Medulla oblongata (tissue), 1 donor: ENCODE measurements at regions not wholly inside any gene's neighbourhood (a gene's known extent, or its start where the extent isn't known, plus 50 kb on each side); places are given as distances from the start of the nearest gene placed in this dataset.

Source experiments
- DNase-seq: peaks from one replicate; pipeline ENCODE4 v3.0.0-alpha.2; 2015; ENCODE audit errors: extremely low spot score

DNA sequence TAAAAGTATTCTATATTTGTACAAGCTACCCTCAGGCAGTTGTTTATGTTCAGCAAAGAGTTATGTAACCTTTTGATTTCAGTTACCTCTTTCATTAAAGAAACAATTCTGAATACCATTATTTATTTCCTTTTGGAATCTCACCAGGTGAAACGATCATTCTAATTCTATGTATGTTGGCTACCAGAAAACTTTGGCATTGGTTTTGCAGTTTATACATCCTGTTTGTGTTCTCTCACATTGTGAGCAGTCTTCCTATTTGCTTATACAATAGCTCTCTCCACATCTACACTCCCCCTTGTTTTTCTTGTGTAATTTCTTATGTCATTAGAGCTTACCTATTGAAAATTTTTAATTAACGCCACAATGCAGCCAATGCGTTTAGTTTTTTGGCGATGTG is 276.0 kb upstream of the MPDZ start:
- DNase-seq = no peak

DNA sequence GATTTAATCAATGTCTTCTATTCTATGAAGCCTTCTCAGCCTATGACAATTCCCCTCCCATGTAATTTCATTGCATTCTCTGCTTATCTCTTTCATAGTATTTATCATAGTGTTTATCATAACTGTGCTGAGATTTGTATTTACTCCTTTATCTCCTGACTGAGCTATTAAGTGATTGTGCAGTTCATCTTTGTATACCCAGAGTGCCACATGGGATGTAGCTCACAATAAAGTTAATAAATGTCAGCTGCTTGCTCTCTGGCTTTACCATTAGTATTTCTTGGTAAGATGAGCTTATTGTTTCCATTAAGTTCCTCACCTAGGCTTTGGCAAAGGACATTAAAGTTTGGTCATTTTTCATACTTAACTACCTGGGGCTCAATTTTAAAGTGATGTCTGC is 275.1 kb upstream of the MPDZ start:
- DNase-seq = no peak

DNA sequence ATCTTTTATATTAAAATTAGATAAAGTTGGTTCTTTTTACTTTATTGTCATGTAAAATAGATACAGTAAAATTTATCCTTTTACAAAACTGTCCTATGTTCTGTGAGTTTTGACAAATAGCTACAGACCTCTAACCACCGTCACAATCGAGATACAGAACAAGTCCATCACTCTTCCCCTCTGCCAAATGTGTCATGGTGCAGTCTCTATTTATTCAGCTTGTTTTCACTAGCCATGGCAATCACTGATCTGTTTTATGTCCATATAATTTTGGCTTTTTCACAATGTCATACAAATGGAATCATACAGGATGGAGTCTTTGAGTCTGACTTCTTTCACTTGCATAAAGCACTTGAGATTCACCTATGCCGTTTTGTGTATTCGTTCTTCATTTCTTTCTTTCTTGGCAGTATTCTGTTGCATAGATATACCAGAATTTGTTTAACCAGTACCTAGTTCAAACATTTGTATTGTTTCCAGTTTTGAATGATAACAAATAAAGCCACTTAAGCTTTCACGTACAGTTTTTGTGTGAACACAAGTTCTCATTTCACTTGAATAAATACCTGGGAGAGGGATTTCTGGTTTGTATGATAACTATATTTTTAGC is 273.2 kb upstream of the MPDZ start:
- DNase-seq = no peak

DNA sequence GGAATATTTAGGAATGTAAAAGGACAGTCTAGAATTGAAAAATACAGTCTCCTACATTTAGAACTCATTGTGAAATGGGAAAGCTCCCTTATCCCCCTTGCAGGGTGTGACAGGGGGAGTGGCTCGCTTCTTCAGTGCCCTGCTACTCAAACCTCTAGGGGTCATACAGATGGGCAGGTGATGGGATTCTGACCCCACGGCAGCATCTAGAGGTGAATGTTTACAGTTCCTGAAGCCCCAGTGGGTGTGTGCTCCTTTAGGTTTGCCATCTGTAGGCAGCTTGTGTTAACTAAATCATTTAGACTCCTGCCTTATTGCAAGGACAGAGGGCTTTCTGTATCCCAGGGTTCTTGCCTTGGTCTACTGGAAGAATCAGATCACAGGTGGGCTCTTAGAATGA is 271.0 kb upstream of the MPDZ start:
- DNase-seq = no peak

DNA sequence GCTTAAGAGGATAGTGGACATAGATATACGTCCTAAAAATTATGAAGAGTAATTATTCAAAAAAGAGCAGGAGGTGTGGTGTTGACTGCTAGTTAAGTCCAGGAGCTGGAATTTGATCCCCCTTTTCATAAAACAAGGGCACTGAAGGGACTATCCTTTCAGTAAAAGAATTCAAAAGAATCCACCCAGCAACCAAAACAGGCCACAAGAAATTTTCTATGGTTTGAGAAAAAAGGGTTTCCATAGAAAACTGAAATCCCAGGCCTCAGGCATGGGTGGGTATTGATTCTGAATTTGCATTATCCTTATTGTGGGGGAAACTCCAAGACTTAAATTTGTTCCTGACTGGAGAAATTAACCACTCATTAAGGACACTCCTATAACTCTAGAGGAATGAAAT is 269.0 kb upstream of the MPDZ start:
- no peak for DNase-seq

DNA sequence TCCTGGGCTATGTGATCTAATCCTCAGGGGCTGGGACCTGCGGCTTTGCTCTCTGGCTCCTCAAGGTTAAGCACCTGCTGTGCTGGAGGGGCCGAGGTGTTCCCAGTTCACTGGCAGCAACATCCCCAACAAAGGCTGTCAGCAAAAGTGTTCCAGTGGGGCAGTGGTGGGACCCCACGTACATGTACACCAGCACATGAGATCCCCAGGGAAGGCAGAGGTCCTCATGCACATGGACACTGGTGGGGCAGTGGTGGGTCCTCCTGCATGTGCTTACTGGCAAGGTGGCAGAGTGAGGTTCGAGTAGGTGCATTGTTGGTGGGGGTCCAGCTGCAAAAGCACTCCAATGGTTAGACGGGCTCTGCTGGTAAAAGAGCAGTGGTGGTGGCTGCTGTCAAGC is 255.6 kb upstream of the MPDZ start:
- DNase-seq = no peak

DNA sequence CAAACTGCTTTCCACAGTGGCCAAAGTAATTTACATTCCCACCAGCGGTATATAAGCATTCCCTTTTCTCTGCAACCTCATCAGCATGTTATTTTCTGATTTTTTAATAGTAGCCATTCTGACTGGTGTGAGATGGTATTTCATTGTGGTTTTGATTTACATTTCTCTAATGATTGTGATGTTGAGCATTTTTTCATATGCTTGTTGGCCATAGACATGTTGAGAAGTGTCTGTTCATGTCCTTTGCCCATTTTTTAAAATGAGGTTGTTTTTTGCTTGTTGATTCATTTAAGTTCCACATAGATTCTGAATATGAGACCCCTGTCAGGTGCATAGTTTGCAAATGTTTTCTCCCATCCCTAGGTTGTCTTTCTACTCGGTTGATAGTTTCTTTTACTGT is 254.5 kb upstream of the MPDZ start:
- DNase-seq = no peak

DNA sequence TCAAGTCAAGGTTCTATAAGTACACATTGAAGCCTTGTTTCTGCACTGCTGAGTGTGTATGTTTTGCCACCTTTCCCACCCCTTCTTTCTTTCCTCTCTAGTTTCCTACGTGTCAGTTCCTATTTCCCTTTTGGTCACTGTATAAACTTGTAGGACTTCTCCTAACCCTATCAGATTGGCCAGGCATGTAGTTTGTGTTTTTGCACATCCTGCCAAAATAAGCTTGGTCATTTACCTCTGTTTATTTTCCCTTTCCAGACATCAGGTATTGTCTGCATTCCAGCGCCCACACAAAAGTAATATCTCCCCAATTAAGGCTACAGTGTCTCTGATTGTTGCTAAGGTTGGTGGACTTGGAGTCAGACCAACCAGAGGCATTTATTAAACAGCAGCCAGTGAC is 252.9 kb upstream of the MPDZ start:
- no peak for DNase-seq

DNA sequence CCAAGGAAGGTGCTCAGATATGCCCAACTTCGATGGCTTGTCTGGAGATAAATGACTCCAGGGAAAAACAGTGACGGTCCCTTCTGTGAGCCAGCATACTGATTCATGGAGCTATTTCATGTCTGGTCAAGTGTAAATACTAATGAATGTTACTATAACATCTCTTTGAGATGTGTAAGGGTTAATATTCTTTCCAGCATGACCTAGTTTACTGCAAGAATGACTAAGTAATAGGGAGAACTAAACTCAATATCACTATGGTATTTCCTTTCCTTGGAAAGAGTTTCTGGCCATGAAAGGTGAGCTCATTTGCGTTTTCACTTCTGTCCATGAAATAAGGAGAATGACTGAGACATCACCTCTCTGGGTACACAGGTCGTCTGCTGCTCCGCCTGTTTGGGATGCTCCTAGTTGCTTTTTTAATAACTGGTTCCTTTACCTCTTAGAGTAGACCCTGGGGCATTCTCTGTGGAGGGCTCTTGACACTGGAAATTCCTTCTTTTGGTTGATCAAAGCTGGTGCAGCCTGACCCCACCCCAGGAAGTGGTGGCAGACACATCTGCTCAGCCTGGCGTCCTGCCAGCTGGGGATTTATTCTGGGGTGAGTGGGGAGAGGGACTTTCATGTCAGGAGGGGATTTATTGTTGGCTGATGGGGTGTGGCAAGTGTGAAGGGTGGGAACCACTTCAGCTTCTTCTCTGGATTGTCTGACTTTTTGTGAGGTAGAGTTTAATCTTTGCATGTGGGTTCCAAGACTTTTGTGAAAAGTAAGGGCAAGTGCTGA is 250.0 kb upstream of the MPDZ start:
- no peak for DNase-seq

DNA sequence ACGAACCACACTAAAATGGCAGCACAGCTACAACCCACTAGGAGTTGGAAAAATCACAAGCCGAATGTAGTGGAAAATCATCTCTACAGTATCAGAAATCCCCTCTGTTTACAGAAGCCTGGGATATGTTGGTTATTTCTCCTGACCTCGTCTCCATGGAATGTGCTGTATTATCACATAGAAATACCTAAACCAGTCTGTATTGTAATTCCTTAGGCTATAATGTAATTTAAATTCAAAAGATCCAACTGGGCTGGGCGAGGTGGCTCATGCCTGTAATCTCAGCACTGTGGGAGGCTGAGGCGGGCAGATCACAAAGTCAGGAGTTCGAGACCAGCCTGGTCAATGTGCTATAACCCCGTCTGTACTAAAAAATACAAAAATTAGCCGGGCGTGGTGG is 244.8 kb upstream of the MPDZ start:
- DNase-seq = no peak

DNA sequence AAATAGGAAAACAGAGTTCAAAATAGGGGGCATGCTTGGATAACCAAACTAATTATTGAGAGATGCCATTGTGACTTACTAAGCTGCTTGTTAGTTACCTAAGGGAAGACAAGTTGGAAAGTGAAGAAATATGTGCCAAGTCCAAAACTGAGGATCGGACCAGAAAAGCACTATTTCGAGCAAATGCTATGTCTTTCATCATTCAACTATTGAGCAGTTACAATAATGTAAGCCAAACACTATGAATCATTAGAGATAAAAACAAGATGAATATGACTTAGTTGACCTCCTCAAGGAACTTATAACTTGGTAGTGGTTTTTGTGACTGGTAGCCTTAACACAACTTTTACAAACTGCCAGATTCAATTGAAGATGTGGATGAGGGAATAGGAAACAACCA is 240.6 kb upstream of the MPDZ start:
- DNase-seq = no peak

DNA sequence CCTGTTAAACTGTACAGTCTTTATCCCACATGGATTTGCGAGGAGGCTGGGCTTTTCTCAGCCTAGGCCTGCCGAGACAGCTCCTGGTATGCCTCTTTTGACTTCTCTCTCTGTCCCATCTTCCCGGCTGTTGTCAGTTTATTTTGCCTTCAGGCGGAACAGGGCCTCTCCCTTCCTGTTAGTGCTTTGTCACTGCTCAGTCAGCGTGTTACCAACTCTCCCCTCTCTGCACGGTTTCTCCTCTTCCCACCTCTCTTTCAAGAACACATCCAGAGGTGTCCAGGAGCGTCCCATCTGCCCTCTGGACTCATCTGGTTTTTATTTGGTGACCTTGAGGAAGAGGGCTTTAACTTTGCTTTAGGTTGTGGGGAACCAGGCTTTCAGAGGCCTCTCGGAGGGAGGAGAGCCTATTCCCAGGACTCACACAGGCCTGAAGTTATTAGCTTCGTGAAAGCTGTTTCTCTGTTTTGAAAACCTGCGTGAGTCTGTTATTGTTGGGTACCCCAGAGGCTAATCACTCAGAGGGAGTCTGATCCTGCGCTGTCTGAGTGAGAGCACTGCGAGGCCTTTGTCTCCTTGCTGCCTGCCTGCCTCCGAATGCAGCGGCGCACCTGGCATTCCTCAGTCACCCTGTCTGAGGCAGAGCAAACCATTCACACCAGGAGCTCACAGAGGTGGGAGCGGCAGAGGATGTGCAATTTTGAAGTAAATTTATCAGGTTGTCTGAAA is 234.4 kb upstream of the MPDZ start:
- no peak for DNase-seq

DNA sequence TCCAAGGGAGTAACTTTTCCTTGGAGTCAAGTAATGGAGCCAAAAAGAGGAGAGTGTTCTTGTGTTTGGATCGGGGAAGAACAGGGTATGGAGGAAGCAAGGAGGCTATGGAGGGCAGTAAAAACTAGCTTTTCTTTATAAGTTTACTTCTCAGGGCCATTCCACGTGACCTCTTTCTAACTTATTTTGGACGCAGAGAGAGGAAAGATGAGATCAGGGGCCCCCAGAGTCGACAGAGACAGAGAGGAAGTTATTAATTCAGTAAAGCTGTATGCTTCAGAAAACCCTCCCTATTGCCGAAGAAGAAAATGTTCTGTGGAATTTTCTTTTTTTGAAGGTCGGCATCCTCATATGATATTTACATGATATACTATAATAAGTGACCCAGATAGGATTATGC is 233.8 kb upstream of the MPDZ start:
- no peak for DNase-seq

DNA sequence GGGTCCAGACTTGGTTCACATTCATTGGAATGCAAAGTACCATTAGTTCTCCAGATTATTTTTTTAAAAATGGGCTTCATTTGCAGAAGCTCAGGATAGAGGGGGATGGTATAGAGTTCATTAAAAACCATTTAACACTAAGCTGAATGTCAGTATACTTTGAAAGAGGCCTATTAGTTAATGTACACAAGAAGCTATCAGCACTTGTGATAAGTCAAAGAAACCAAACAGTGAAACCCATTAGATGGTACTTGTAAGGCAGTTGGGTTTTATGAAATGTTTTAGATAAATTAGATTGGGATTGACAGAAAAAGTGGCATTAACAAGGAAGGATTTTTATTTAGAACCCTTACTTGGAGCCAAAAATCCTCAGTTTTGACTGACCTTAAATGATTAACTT is 229.2 kb upstream of the MPDZ start:
- no peak for DNase-seq

DNA sequence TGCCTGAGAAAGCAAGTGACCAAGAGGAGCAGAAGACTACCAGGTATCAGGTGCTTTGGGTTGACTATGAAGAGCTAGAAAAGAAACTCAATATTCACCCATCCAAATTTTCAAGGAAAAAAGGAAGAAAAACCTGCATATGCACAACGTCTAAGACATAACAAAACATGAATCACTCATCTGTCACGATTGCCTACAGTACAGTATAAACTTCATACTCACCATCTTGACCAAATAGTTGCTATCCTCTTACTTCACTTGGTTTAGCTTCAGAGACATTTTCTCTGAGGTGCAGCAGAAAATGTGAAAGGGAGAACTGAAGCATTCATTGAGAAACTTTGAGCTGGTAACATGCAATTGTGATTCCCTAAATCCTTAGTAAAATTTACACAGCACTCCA is 228.6 kb upstream of the MPDZ start:
- no peak for DNase-seq

DNA sequence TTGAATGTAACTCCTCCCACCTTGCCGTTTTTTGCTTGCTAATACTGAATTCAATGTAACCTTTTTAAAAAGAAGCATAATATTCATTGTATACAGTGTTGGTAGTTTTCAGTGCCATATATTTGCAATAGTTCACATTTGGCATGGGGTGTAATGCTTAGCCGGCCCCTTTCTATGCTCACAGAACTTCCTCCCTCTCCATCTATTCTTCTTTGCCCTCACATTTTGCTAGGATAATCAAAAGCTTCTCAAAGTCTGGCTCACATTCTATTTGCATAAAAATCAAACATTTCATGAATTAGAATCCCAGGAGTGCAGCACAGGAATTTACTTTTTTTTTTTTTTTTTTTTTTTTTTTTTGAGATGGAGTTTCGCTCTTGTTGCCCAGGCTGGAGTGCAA is 226.3 kb upstream of the MPDZ start:
- no peak for DNase-seq

DNA sequence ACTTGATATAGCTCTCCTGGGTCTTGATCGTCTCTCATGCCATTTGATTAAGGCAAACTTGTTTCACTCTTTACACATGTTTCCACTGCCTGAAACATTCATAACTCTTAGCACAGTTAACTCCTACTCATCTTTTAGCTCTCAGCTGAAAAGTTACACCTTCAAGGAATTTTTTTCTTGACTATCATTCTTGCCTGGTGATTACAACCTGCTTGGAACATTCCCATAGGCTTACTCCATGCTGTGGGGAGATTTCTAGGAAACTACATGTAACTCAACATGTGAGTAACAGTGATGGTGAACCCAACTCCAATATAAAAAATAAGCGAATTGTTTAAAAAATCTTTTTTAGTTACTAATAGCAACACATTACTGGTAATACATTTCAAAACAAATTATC is 224.1 kb upstream of the MPDZ start:
- no peak for DNase-seq

DNA sequence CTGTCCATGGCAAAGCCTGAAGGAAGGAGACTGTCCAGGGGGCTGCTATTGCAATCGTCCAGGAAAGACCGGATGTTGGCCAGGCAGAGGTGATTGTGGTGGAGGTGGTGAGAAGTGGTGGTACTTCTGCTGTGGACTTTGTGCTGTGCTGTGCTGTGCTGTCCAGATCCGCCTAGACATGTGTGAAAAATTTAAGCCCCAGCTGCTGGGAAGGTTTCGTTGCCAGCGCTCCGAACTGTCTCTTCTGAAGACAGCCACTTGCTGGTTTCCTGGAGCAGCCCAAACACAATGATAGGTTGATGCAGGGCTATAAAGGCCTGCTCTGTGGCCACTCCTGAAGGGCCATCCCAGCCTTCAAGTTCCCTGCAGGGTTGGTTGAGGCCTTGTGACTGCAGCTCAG is 223.0 kb upstream of the MPDZ start:
- no peak for DNase-seq

DNA sequence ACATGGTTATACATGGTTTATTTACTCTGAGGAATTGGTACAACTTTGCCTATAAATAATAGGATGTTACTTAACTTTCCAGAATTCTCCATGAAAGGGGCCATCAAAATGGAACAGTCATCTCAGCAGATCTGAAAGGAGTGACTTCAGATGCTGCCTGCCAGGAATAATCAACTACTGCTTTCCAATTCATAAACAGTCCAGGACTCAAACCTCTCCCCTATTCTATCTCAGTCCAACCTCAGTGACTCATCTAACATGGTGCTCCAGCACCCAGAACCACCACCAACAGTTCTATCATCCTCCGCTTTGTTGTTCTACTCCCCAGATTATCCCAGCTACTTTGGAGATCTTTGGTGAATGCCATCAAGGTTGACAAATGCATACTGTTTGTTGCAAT is 221.5 kb upstream of the MPDZ start:
- DNase-seq = no peak

DNA sequence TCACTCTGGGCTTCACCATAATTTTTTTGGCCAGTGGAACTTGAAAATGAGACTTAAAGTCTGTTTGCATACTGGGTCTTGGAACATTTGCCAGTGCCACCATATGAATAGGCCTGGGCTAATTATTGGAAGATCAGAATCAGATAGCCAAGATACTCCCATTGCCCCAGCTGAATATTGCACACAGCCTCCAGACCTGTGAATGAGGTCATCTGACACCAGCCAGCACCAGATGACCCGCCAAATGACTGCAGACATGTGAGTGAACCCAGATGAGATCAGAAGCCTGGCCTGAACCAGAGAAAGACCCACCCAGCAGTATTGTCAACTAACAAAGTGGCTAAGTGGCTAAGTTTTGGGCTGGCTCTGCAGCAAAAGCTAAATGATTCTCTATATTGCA is 220.5 kb upstream of the MPDZ start:
- no peak for DNase-seq

DNA sequence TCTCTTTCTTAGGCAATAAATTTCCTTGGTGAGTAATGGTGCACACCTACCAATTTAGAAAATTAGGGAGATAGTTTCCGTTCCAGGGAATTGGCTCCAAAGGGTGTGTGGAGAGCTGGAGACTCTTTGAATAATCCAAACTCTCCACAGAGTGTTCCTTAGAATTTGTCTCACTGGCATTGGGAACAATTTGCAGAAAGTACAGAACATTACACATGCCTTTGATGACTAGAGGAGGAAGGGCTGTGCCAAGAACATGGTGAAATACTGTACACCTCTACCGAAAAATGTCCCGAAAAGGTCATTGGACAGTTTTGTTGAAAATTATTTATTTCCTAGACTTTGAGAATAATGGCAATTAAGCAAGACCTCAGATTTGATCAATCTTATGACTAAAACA is 214.2 kb upstream of the MPDZ start:
- no peak for DNase-seq

DNA sequence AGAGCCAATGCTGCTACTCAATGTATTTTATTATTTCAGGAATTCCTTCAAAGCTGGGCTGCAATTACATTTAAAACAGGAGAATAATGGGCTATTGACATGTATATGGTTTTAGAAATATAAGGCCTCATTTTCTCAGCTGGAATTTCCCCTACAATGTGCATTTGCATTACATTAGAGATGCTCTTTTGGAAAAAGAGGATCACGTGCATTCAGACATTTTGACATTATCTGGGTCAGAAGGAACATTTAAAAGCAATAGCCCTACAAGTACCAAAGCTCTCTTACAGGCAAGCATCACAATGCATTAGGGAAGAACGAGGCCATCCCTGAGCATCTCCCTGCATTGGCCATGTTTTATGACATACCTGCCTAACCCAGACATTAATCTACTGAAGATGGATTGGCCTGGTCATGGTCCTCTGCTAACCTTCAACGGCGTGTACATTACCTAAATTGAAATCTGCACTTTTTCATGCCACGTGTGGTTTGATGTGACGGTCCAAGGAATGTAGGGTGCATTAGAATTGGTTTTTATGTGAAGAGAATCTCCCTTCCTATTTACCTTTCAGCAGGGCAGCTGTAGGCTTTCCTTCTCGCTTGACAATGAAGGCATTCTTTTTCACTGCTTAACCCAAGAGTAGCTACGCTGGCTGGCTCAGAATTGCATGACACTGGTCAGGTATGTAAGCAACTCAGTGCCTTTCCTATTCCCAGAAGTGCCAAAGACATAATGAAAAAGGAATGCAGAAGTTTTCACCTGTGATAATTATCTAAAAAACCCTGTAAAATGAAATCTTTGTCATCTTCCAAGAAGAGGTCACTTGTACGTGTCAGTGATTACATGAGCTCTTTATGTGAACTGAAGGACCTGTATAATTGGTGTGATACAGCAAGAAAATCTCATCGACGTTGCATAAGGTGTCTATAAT is 212.3 kb upstream of the MPDZ start:
- DNase-seq = no peak
